RWPE1 (cell line): ENCODE measurements at regions not wholly inside any gene's neighbourhood (a gene's known extent, or its start where the extent isn't known, plus 50 kb on each side); places are given as distances from the start of the nearest gene placed in this dataset.
"Not testable (repeated sequence)": the region's sequence is repeated elsewhere in the genome, so short reads cannot be mapped to it uniquely, and the experiment has no call there.

Experiments used
- CTCF ChIA-PET: fragments of 350-600 bp; sonication (Branson Sonifier 250); formaldehyde crosslinking; extraction: SDS; loops from one replicate; lab custom pipeline; 2021; lab: Yijun Ruan, JAX
- POLR2A ChIA-PET: fragments of 400-600 bp; formaldehyde crosslinking; extraction: SDS; loops from one replicate; lab custom pipeline; 2020; ENCODE audit warnings: antibody characterized with exemption; ENCODE audit not compliant: low non-redundant PET; lab: Yijun Ruan, JAX
- DNase-seq: peaks from one replicate; pipeline ENCODE4 v3.0.0; 2012; ENCODE audit warnings: low spot score
- H3K27ac ChIP-seq: fragments of 450-650 bp; 2 replicates; pipeline ENCODE4 v1.5.1; 2017
- TF ChIP-seq, protein P1 (sequence below): fragments of 450-650 bp; conservative IDR thresholded peaks from 2 replicates; pipeline ENCODE4 v1.5.1; 2017; ENCODE audit warnings: low read depth, mild to moderate bottlenecking

DNA sequence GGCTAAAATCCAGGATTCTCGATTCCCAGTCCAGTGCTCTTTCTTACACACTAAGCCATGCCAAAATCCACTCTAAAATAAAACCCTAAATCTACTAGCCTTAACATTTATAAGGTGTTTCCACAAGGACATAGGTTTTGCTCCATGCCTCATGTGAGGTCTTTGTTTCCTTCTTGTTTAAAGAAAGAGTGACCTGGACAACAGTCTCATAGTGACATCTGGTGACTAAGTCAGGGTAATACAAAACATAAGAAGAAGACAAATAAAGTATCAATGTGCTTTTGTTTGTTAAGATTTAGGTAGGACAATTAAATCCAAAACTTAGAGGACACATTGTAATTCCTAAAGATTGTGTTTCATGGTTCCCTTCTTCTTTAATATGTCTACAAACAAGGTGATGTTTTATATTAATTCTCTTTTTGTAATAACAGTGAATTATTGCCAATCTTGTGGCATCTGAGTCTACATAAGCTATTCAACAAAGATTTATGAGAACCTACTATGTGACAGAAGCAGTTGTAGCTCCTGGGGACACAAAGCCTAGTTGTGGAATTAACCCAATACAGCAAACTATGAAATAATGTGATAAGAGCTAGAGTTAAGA is 93.0 kb upstream of the TRIM77 start:
- POLR2A ChIA-PET, H3K27ac ChIP-seq, DNase-seq, CTCF ChIA-PET: not testable (repeated sequence)
- TF ChIP-seq, protein P1, sequence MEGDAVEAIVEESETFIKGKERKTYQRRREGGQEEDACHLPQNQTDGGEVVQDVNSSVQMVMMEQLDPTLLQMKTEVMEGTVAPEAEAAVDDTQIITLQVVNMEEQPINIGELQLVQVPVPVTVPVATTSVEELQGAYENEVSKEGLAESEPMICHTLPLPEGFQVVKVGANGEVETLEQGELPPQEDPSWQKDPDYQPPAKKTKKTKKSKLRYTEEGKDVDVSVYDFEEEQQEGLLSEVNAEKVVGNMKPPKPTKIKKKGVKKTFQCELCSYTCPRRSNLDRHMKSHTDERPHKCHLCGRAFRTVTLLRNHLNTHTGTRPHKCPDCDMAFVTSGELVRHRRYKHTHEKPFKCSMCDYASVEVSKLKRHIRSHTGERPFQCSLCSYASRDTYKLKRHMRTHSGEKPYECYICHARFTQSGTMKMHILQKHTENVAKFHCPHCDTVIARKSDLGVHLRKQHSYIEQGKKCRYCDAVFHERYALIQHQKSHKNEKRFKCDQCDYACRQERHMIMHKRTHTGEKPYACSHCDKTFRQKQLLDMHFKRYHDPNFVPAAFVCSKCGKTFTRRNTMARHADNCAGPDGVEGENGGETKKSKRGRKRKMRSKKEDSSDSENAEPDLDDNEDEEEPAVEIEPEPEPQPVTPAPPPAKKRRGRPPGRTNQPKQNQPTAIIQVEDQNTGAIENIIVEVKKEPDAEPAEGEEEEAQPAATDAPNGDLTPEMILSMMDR = peak; percentile 34

DNA sequence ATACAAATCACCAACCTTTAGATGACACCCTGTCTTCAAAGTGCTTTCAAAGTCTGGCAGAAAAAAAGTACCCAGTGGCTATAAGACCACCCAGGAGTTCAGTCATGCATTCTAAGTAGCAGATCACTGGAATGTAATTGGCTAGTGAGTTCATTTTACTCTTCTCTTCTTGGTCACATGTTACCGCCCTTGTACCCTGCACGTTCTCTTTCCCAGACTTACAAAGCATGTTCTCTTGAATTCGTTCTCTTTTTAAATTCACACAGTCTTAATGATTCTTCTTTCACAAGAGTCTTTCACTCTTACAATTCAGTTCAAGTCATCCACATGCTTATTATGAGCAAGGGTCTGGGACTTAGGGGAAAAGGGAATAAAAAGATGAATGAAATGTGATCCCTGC is 89.4 kb upstream of the TRIM77 start:
- H3K27ac ChIP-seq, POLR2A ChIA-PET, CTCF ChIA-PET, DNase-seq: not testable (repeated sequence)

DNA sequence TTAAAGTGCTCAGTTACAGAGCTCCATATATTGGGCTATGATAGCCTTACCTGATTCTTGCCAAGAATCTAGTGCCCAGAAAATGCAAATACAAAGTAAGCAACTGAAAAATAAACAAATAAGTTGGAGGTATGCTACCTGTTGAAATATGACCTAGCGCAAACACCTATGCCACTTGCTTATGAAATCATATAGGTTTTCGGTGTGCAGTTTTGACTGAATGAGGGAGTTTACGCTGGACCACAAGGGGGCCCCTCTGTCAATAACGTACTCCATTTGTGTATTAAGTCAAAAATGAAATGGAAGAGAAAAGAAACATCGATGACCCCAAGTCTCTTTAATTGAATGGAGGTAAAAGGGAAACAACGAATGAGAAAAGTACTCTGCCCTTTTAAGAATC is 84.9 kb upstream of the TRIM77 start:
- no peak for DNase-seq
- ChIA-PET CTCF (no interaction called here), POLR2A (no interaction called here)
- TF ChIP-seq, protein P1 = no peak
- H3K27ac ChIP-seq = no peak overlapping the region

DNA sequence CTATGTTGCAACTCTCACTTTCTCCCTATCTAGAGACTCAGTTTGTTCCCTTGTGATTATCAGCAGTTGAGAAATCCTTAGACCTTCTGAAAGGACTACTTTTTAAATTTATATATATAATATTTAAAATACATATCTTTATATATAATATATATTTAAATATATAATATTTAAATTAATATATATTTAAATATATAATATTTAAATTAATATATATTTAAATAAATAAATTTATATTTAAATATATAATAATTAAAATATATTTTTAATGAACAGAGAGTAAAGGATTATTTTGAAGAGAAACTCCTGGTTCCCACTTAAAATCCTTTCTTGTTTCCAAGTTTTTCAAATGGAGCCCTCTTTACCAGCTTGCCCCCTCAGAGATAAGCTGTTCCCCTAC is 83.7 kb upstream of the TRIM77 start:
- CTCF ChIA-PET = no interaction called here
- TF ChIP-seq, protein P1 = no peak
- POLR2A ChIA-PET = no interaction called here
- no peak overlapping the region for H3K27ac ChIP-seq
- no peak for DNase-seq

DNA sequence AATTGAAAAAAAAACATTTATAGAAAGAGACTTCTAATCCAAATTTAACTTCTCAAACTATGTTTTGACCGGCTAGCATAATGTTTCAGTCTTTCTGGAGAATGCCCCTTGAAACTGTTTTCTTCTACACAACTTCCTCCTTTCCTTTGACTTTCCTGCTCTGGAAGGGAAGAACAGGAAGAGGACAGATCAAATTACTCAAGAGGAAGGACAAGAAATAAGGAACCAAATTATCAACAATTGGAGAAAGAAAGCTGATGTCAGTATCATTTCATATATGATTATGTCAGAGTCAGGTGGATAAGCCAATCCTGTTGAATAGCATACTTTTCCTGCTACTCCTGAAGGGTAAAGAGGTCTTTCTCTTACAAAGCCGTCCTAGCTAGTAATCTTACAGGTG is 83.2 kb upstream of the TRIM77 start:
- H3K27ac ChIP-seq, CTCF ChIA-PET, DNase-seq, POLR2A ChIA-PET: not testable (repeated sequence)

DNA sequence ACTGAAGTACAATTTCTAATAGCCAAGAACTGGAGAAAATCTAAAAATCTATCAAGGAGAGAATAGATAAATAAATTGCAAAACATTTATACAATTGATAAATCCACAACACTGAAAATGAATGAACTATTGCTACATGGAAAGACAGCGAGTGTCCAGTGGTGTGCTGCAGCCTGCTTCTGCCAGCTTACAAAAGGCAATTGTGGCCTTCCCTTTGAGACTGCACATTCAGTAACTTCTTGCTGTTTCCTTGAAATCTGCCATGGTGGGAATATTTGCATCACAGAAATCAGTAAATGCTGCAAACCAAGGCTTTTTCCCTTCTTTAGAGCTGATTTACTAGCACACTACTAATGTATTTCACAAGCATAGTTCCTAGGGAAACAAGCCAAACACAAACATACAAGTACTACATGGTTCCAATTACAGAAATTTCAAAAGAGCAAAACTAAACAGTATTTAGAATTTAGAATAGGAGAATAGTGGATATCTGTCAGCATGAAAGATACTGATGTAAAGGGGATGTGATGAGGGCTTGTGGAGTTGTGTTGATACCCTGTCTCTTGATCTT is 76.9 kb upstream of the TRIM77 start:
- TF ChIP-seq, protein P1 = no peak
- CTCF ChIA-PET = no interaction called here
- H3K27ac ChIP-seq = no peak overlapping the region
- POLR2A ChIA-PET = no interaction called here
- no peak for DNase-seq

DNA sequence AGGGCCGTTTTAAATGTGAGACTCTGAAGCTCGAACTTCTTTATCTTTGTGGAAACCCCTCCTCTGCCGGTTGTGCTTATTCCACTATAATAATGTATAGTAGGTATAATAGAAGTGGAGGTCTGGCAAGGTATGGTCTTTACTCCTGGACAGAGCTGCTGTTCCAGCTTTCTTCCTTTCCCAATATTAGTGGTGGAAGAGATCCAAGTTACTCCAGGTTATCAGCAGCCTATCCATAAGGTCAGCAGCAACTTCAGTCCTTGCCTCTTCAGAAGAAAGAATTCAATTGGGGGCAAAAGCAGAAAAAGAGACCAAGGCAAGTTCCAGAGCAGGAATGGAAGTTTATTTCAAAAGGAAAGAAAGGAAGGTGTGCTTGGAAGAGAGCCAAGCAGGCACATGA is 69.3 kb upstream of the TRIM77 start:
- DNase-seq, POLR2A ChIA-PET, H3K27ac ChIP-seq: not testable (repeated sequence)
- CTCF ChIA-PET = interaction anchor here (0.6 kb wide), 1 partner anchor 38 kb away, joined by 3 read pairs; no protein-coding TSS in a partner anchor

DNA sequence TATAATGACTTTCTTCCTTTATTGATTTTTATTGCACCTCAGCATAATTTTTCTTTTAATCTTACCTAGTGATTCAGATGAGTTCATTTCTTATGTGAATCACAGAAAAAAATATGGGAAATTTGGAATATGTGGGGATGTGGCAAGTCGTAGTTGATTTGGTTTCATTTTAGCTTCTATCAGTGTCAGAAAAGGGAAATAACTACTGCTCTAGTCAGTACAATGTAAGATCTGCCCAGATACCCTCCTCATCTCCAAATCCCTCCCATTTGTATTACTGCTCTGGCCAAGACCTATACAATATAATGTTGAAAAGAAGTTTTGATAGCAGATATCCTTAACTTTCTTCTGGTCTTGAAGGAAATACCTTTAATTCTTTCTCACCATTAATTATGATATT is 61.9 kb upstream of the TRIM77 start:
- POLR2A ChIA-PET, DNase-seq, H3K27ac ChIP-seq: not testable (repeated sequence)
- CTCF ChIA-PET = interaction anchor here (0.5 kb wide), 1 partner anchor 22 kb away, joined by 3 read pairs; no protein-coding TSS in a partner anchor

DNA sequence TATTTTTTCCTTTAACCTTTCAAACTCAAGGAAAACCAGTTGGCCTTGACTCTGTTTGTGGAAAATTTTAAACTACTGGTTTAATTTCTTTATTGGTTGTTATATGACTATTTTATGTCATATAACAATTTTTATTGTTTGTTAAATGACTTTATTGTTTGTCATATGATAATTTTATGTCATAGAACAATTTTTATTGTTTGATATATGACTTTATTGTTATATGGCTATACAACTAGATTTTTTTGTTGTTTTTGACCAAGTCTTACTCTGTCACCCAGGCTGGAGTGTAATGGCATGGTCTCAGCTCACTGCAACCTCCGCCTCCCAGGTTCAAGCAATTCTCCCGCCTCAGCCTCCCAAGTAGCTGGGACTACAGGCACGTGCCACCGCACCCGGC is 61.1 kb upstream of the TRIM77 start:
- H3K27ac ChIP-seq, CTCF ChIA-PET, DNase-seq, POLR2A ChIA-PET: not testable (repeated sequence)

DNA sequence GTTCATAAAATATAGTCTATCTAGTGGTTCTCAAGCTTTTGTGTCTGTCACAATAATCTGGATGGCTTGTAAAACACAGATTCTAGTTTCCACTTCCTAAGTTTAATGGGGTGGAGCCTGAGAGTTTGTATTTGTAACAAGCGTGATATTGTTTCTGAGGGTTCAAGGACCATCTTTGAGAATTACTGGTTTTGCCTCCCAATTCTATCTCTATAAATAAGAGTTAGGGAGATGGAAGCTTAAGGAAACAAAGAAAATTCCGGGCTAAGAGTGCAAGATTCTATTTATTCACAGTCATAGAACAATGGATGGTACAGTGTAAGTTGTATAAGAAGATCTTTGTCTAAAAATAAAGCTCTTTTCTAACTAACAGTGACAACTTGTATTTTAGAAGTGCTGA is 55.4 kb upstream of the TRIM77 start:
- H3K27ac ChIP-seq, CTCF ChIA-PET, DNase-seq, POLR2A ChIA-PET: not testable (repeated sequence)

DNA sequence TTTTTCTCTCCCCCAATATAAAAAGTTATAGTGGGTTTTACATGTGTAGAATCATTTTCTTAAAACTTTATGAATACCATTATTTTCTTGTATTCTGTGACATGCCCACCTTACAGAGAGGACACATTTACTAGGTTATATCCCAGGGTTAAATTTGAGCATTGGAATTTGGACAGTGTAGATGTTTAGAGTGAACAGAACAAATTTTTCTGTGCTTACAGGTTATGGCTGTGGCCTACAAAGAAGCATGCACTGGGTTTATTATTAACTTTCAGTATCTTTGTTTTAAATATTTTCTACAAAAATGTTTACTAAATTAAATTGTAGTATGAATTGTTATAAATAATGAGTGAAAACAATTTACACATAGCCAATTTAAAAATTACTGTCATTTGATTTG is 51.3 kb upstream of the TRIM77 start:
- POLR2A ChIA-PET, CTCF ChIA-PET, DNase-seq: not testable (repeated sequence)

DNA sequence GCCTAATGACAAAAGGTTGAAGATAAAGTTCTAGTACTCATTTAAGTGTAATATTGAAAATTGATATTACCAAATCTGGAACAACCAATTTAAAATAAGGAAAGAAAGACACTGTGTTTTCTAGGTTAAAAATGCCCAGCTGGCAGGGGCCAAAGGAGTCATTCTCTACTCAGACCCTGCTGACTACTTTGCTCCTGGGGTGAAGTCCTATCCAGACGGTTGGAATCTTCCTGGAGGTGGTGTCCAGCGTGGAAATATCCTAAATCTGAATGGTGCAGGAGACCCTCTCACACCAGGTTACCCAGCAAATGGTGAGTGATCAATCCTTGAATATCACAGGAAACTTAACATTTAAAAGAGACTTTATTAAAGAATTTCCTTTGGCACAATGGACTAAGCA is 50.7 kb upstream of the TRIM77 start:
- H3K27ac ChIP-seq, DNase-seq, POLR2A ChIA-PET, CTCF ChIA-PET: not testable (repeated sequence)

More for the DNA sequence above, 51.3 kb upstream of the TRIM77 start:
- H3K27ac ChIP-seq = not testable (repeated sequence)
